Lower leg skin (tissue), 3 donors: ENCODE measurements at regions not wholly inside any gene's neighbourhood (a gene's known extent, or its start where the extent isn't known, plus 50 kb on each side); places are given as distances from the start of the nearest gene placed in this dataset.

ENCODE experiments used
- CTCF ChIP-seq, 3 donors: fragments of 450-650 bp; IDR thresholded peaks; one replicate each; pipeline ENCODE4 v1.5.1; 2016; ENCODE audit warnings: antibody characterized with exemption in 3 of 3, mild to moderate bottlenecking in 3 of 3, moderate library complexity in 2 of 3
- POLR2A ChIP-seq, 2 donors: fragments of 450-650 bp; IDR thresholded peaks; one replicate each; pipeline ENCODE4 v1.6.1; 2016 to 2017; ENCODE audit warnings: antibody characterized with exemption in 2 of 2, mild to moderate bottlenecking in 1 of 2, moderate library complexity in 1 of 2

DNA sequence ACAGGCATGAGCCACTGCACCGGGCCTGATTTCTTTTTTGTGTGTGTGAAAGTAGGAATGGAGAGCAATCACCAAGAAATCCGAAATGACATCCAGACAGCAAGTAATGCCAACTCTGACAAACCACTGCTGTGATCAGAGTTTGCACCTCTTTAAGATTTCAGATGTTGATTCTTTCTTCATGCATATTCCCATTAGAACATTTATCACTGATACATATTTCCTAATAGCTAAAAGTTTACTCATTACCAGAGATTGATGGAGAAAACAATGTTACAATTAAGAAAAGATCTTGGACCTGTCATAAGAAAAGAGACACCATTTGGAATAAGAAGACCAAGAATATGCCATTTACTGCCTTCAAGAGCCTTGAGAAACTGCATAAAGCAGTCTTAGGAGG is 217.0 kb upstream of the MGAT4C start:
- TF ChIP-seq POLR2A (IDR thresholded peaks at IDR 0.05) (no peak), CTCF (IDR thresholded peaks at IDR 0.05) (no peak)
